ENCODE measurements at regions not wholly inside any gene's neighbourhood (a gene's known extent, or its start where the extent isn't known, plus 50 kb on each side); places are given as distances from the start of the nearest gene placed in this dataset.

GRCh38 chr2:153787612-153788011 is 84.1 kb upstream of the GALNT13 start:
- no peaks in the 10 kb centered on the region for H3K4me1 ChIP-seq (ENCODE audit: control insufficient read depth, low read length)

GRCh38 chr2:153802671-153803070 is 69.1 kb upstream of the GALNT13 start:
- H3K27ac ChIP-seq (ENCODE audit: low read depth, low read length): no peak overlapping the region
- H3K9me3 ChIP-seq (ENCODE audit: control insufficient read depth, insufficient read depth, low read length): no peaks in the 10 kb centered on the region
- no peaks in the 10 kb centered on the region for H3K4me1 ChIP-seq (ENCODE audit: control insufficient read depth, low read length)
- no peak for TF ChIP-seq EZH2phosphoT487 (IDR thresholded peaks at IDR 0.05; ENCODE audit: borderline replicate concordance, low read length)
- TF ChIP-seq CTCF (IDR thresholded peaks at IDR 0.05; ENCODE audit: low read depth, low read length, poor library complexity, severe bottlenecking): no peak
- H3K27me3 ChIP-seq (ENCODE audit: control insufficient read depth, low read length): no peaks in the 10 kb centered on the region
- no peaks in the 10 kb centered on the region for H3K36me3 ChIP-seq (ENCODE audit: control insufficient read depth, low read length)
- H4K20me1 ChIP-seq (ENCODE audit: control insufficient read depth, insufficient read depth, low read depth, low read length): no peaks in the 10 kb centered on the region
- H3K9me2 ChIP-seq (replicated peaks; ENCODE audit: control insufficient read depth, low read length): no peaks in the 10 kb centered on the region
- no peaks in the 10 kb centered on the region for H3F3A ChIP-seq (ENCODE audit: control insufficient read depth, insufficient read depth)
- no peak overlapping the region for H3K4me2 ChIP-seq (ENCODE audit: low read length)
- H3K4me3 ChIP-seq (ENCODE audit: low read length): no peak overlapping the region
- H3K79me2 ChIP-seq (ENCODE audit: control insufficient read depth, low read length): no peaks in the 10 kb centered on the region

More at GRCh38 chr2:153787612-153788011, 84.1 kb upstream of the GALNT13 start:
- no peaks in the 10 kb centered on the region for H4K20me1 ChIP-seq (ENCODE audit: control insufficient read depth, insufficient read depth, low read depth, low read length)
- H3K79me2 ChIP-seq (ENCODE audit: control insufficient read depth, low read length): no peaks in the 10 kb centered on the region
- H3F3A ChIP-seq (ENCODE audit: control insufficient read depth, insufficient read depth): no peaks in the 10 kb centered on the region
- no peaks in the 10 kb centered on the region; the same call in 1 of the 2 replicates for H3K9me3 ChIP-seq (ENCODE audit: control insufficient read depth, insufficient read depth, low read length)
- no peak overlapping the region for H3K4me2 ChIP-seq (ENCODE audit: low read length)
- TF ChIP-seq EZH2phosphoT487 (IDR thresholded peaks at IDR 0.05; ENCODE audit: borderline replicate concordance, low read length): no peak
- no peak for TF ChIP-seq CTCF (IDR thresholded peaks at IDR 0.05; ENCODE audit: low read depth, low read length, poor library complexity, severe bottlenecking)
- no peak overlapping the region for H3K4me3 ChIP-seq (ENCODE audit: low read length)
- no peaks in the 10 kb centered on the region for H3K27me3 ChIP-seq (ENCODE audit: control insufficient read depth, low read length)
- no peaks in the 10 kb centered on the region for H3K36me3 ChIP-seq (ENCODE audit: control insufficient read depth, low read length)
- H3K27ac ChIP-seq (ENCODE audit: low read depth, low read length): no peak overlapping the region
- H3K9me2 ChIP-seq (replicated peaks; ENCODE audit: control insufficient read depth, low read length): no peaks in the 10 kb centered on the region

GRCh38 chr2:153808679-153809078 is 63.0 kb upstream of the GALNT13 start:
- no peaks in the 10 kb centered on the region for H3K79me2 ChIP-seq (ENCODE audit: control insufficient read depth, low read length)
- no peaks in the 10 kb centered on the region for H4K20me1 ChIP-seq (ENCODE audit: control insufficient read depth, insufficient read depth, low read depth, low read length)
- no peaks in the 10 kb centered on the region for H3K4me1 ChIP-seq (ENCODE audit: control insufficient read depth, low read length)
- H3K4me2 ChIP-seq (ENCODE audit: low read length): no peak overlapping the region
- no peaks in the 10 kb centered on the region for H3K36me3 ChIP-seq (ENCODE audit: control insufficient read depth, low read length)
- no peak overlapping the region for H3K4me3 ChIP-seq (ENCODE audit: low read length)
- H3K9me2 ChIP-seq (replicated peaks; ENCODE audit: control insufficient read depth, low read length): no peaks in the 10 kb centered on the region
- no peaks in the 10 kb centered on the region for H3F3A ChIP-seq (ENCODE audit: control insufficient read depth, insufficient read depth)
- H3K9me3 ChIP-seq (ENCODE audit: control insufficient read depth, insufficient read depth, low read length): no peaks in the 10 kb centered on the region
- TF ChIP-seq CTCF (IDR thresholded peaks at IDR 0.05; ENCODE audit: low read depth, low read length, poor library complexity, severe bottlenecking) (no peak), EZH2phosphoT487 (IDR thresholded peaks at IDR 0.05; ENCODE audit: borderline replicate concordance, low read length) (no peak)
- no peak overlapping the region for H3K27ac ChIP-seq (ENCODE audit: low read depth, low read length)
- H3K27me3 ChIP-seq (ENCODE audit: control insufficient read depth, low read length): no peaks in the 10 kb centered on the region

GRCh38 chr2:153811516-153811915 is 60.2 kb upstream of the GALNT13 start:
- H3K36me3 ChIP-seq (ENCODE audit: control insufficient read depth, low read length): no peaks in the 10 kb centered on the region
- no peaks in the 10 kb centered on the region for H3F3A ChIP-seq (ENCODE audit: control insufficient read depth, insufficient read depth)
- TF ChIP-seq EZH2phosphoT487 (IDR thresholded peaks at IDR 0.05; ENCODE audit: borderline replicate concordance, low read length) (no peak), CTCF (IDR thresholded peaks at IDR 0.05; ENCODE audit: low read depth, low read length, poor library complexity, severe bottlenecking) (no peak)

More at GRCh38 chr2:153811516-153811915, 60.2 kb upstream of the GALNT13 start:
- H3K4me2 ChIP-seq (ENCODE audit: low read length): no peak overlapping the region
- no peak overlapping the region for H3K4me3 ChIP-seq (ENCODE audit: low read length)
- no peak overlapping the region for H3K27ac ChIP-seq (ENCODE audit: low read depth, low read length)
- H3K4me1 ChIP-seq (ENCODE audit: control insufficient read depth, low read length): no peaks in the 10 kb centered on the region
- H3K79me2 ChIP-seq (ENCODE audit: control insufficient read depth, low read length): no peaks in the 10 kb centered on the region
- no peaks in the 10 kb centered on the region for H3K9me2 ChIP-seq (replicated peaks; ENCODE audit: control insufficient read depth, low read length)
- H4K20me1 ChIP-seq (ENCODE audit: control insufficient read depth, insufficient read depth, low read depth, low read length): no peaks in the 10 kb centered on the region
- no peaks in the 10 kb centered on the region for H3K9me3 ChIP-seq (ENCODE audit: control insufficient read depth, insufficient read depth, low read length)
- H3K27me3 ChIP-seq (ENCODE audit: control insufficient read depth, low read length): no peaks in the 10 kb centered on the region
